ENCODE measurements at regions not wholly inside any gene's neighbourhood (a gene's known extent, or its start where the extent isn't known, plus 50 kb on each side); places are given as distances from the start of the nearest gene placed in this dataset.

- peaks cover 29% of the 10 kb centered on the region for H3K36me3 Mint-ChIP-seq
- POLR2A ChIA-PET: no interaction called here
- TF ChIP-seq RORB (CRISPR knock-in tag; IDR thresholded peaks at IDR 0.05) (no peak), MXD4 (CRISPR knock-in tag; IDR thresholded peaks at IDR 0.05; ENCODE audit: borderline replicate concordance) (no peak), ATF1 (CRISPR knock-in tag; IDR thresholded peaks at IDR 0.05) (no peak), ZNF416 (CRISPR knock-in tag; IDR thresholded peaks at IDR 0.05) (no peak), GABPB1 (CRISPR knock-in tag; IDR thresholded peaks at IDR 0.05) (no peak), JUN (CRISPR knock-in tag; IDR thresholded peaks at IDR 0.05) (no peak), KAT7 (CRISPR knock-in tag; IDR thresholded peaks at IDR 0.05; ENCODE audit: borderline replicate concordance) (no peak), CREB1 (CRISPR knock-in tag; IDR thresholded peaks at IDR 0.05) (no peak), HMGXB4 (CRISPR knock-in tag; IDR thresholded peaks at IDR 0.05) (no peak), CTCF (IDR thresholded peaks at IDR 0.05) (no peak), E2F1 (CRISPR knock-in tag; IDR thresholded peaks at IDR 0.05) (no peak), NR1H2 (CRISPR knock-in tag; IDR thresholded peaks at IDR 0.05) (no peak), TEAD4 (CRISPR knock-in tag; IDR thresholded peaks at IDR 0.05) (no peak), FOXP1 (CRISPR knock-in tag; IDR thresholded peaks at IDR 0.05; ENCODE audit: borderline replicate concordance) (no peak), PRDM15 (CRISPR knock-in tag; IDR thresholded peaks at IDR 0.05) (no peak), SOX15 (CRISPR knock-in tag; IDR thresholded peaks at IDR 0.05) (no peak), SP1 (CRISPR knock-in tag; conservative IDR thresholded peaks at IDR 0.05) (no peak), ZNF396 (CRISPR knock-in tag; IDR thresholded peaks at IDR 0.05; ENCODE audit: borderline replicate concordance) (no peak)
- H3K4me1 Mint-ChIP-seq: peaks cover 41% of the 10 kb centered on the region
- no peaks in the 10 kb centered on the region for H3K27me3 Mint-ChIP-seq (ENCODE audit: low read depth)
- H3K27ac Mint-ChIP-seq: no peak overlapping the region
- H3K9me3 Mint-ChIP-seq: peaks cover 46% of the 10 kb centered on the region
- ATAC-seq: no peak
- no peak overlapping the region for H3K4me3 Mint-ChIP-seq
- CTCF ChIA-PET: no interaction called here
- DNase-seq (ENCODE audit: low spot score): no peak
Measured at GRCh38 chr2:22967756-22968155, 417.2 kb upstream of the KLHL29 start.

GRCh38 chr2:22970284-22970975 is 414.5 kb upstream of the KLHL29 start:
- Mint-ChIP-seq H3K27ac (peak overlapping the region; percentile 78), H3K4me1 (peaks cover 41% of the 10 kb centered on the region), H3K27me3 (ENCODE audit: low read depth) (no peaks in the 10 kb centered on the region), H3K4me3 (peak overlapping the region; percentile 34), H3K9me3 (peaks cover 40% of the 10 kb centered on the region), H3K36me3 (peaks cover 30% of the 10 kb centered on the region)
- ChIA-PET CTCF (no interaction called here), POLR2A (no interaction called here)
- DNase-seq (ENCODE audit: low spot score): peak; percentile 42
- TF ChIP-seq TEAD4 (CRISPR knock-in tag; IDR thresholded peaks at IDR 0.05) (peak; percentile 69; the same call in 1 of the 2 replicates), ETV6 (CRISPR knock-in tag; IDR thresholded peaks at IDR 0.05) (peak; percentile 58; the same call in 1 of the 2 replicates), ZNF121 (CRISPR knock-in tag; IDR thresholded peaks at IDR 0.05) (peak; percentile 50; the same call in 1 of the 2 replicates), ZNF138 (CRISPR knock-in tag; conservative IDR thresholded peaks at IDR 0.05) (no peak), MAX (CRISPR knock-in tag; IDR thresholded peaks at IDR 0.05) (0 out of 2 replicates have a peak, but pooled peaks have one; percentile 13), ZNF263 (CRISPR knock-in tag; IDR thresholded peaks at IDR 0.05; ENCODE audit: low read depth) (no peak), TEAD1 (CRISPR knock-in tag; IDR thresholded peaks at IDR 0.05) (peak; percentile 91; the same call in 1 of the 2 replicates), AFF4 (CRISPR knock-in tag; IDR thresholded peaks at IDR 0.05; ENCODE audit: borderline replicate concordance) (peak; percentile 61; the same call in 1 of the 2 replicates)
- ATAC-seq: peak; percentile 89

All from WTC11 (cell line).